ENCODE measurements at regions not wholly inside any gene's neighbourhood (a gene's known extent, or its start where the extent isn't known, plus 50 kb on each side); places are given as distances from the start of the nearest gene placed in this dataset.

GRCh38 chr16:22684574-22685458, 129.1 kb upstream of the HS3ST2 start:
- H3K36me3 Mint-ChIP-seq (ENCODE audit: low read depth) = peaks cover 4% of the 10 kb centered on the region
- H3K4me3 Mint-ChIP-seq = peak overlapping the region; percentile 31
- no peak for TF ChIP-seq CTCF (IDR thresholded peaks at IDR 0.05)
- no peak for DNase-seq
- peaks cover 5% of the 10 kb centered on the region; the same call in 1 of the 2 replicates for H3K27me3 Mint-ChIP-seq (ENCODE audit: insufficient read depth)
- H3K27ac Mint-ChIP-seq = peak overlapping the region; percentile 42; the same call in 1 of the 2 replicates
- peaks cover 5% of the 10 kb centered on the region for H3K9me3 Mint-ChIP-seq
- peaks cover 21% of the 10 kb centered on the region for H3K4me1 Mint-ChIP-seq (ENCODE audit: low read depth)

GRCh38 chr16:22685459-22685830, 128.5 kb upstream of the HS3ST2 start:
- TF ChIP-seq CTCF (IDR thresholded peaks at IDR 0.05) = no peak
- peak overlapping the region; percentile 42 for H3K27ac Mint-ChIP-seq
- peaks cover 4% of the 10 kb centered on the region for H3K36me3 Mint-ChIP-seq (ENCODE audit: low read depth)
- H3K9me3 Mint-ChIP-seq = peaks cover 5% of the 10 kb centered on the region
- H3K4me3 Mint-ChIP-seq = no peak overlapping the region; the same call in 1 of the 2 replicates
- H3K27me3 Mint-ChIP-seq (ENCODE audit: insufficient read depth) = peaks cover 5% of the 10 kb centered on the region; the same call in 1 of the 2 replicates
- no peak for DNase-seq
- peaks cover 21% of the 10 kb centered on the region for H3K4me1 Mint-ChIP-seq (ENCODE audit: low read depth)

- H3K27me3 Mint-ChIP-seq (ENCODE audit: insufficient read depth) = peaks cover 5% of the 10 kb centered on the region; the same call in 1 of the 2 replicates
- no peak for DNase-seq
Measured at GRCh38 chr16:22687031-22687530, 126.9 kb upstream of the HS3ST2 start.

GRCh38 chr16:22688463-22688862, 125.5 kb upstream of the HS3ST2 start:
- Mint-ChIP-seq H3K27me3 (ENCODE audit: insufficient read depth) (peaks cover 2% of the 10 kb centered on the region; the same call in 1 of the 2 replicates), H3K27ac (no peak overlapping the region), H3K4me3 (no peak overlapping the region), H3K36me3 (ENCODE audit: low read depth) (peaks cover 4% of the 10 kb centered on the region), H3K4me1 (ENCODE audit: low read depth) (peaks cover 21% of the 10 kb centered on the region), H3K9me3 (peaks cover 5% of the 10 kb centered on the region)
- TF ChIP-seq CTCF (IDR thresholded peaks at IDR 0.05) = no peak
- DNase-seq = no peak

More at GRCh38 chr16:22687031-22687530, 126.9 kb upstream of the HS3ST2 start:
- Mint-ChIP-seq H3K4me3 (no peak overlapping the region), H3K9me3 (peaks cover 5% of the 10 kb centered on the region), H3K4me1 (ENCODE audit: low read depth) (peaks cover 21% of the 10 kb centered on the region), H3K27ac (no peak overlapping the region), H3K36me3 (ENCODE audit: low read depth) (peaks cover 4% of the 10 kb centered on the region)
- TF ChIP-seq CTCF (IDR thresholded peaks at IDR 0.05) = no peak

- Mint-ChIP-seq H3K4me3 (no peak overlapping the region), H3K27me3 (ENCODE audit: insufficient read depth) (peaks cover 2% of the 10 kb centered on the region; the same call in 1 of the 2 replicates), H3K4me1 (ENCODE audit: low read depth) (peaks cover 21% of the 10 kb centered on the region), H3K9me3 (peaks cover 5% of the 10 kb centered on the region), H3K36me3 (ENCODE audit: low read depth) (peaks cover 4% of the 10 kb centered on the region), H3K27ac (no peak overlapping the region)
- no peak for TF ChIP-seq CTCF (IDR thresholded peaks at IDR 0.05)
- no peak for DNase-seq
Measured at GRCh38 chr16:22688930-22689329, 125.0 kb upstream of the HS3ST2 start.

Data from HFFc6 (cell line).